Occipital lobe (tissue), 2 donors: ENCODE measurements at regions not wholly inside any gene's neighbourhood (a gene's known extent, or its start where the extent isn't known, plus 50 kb on each side); places are given as distances from the start of the nearest gene placed in this dataset. TPM values are rescaled to one million over a fixed set of nuclear protein-coding genes. Genes with fewer than 3 reads are reported as not detected.

Experiments used
- DNase-seq: peaks from one replicate; lab custom pipeline; 2025; lab: John Stamatoyannopoulos, UW
- small RNA-seq: library from RNA; depleted of rRNA; stranded (forward); fragments of <200 nt; gene quantifications from one replicate; pipeline ENCODE3, GENCODE V24; 2014

- no peak for DNase-seq
Observed at GRCh38 chr15:96274698-96275097, 55.8 kb upstream of the NR2F2 start.

- no peak for DNase-seq
Observed at GRCh38 chr15:96276438-96277210, 53.9 kb upstream of the NR2F2 start.

Small RNA genes lying in the stretch of these regions (small RNA-seq; reads per million reads assigned to genes)
- not detected for gene AC012409.4
- 6.6 reads per million, percentile 91 among the genes with 10 or more reads in this experiment for gene RNU2-3P
